ENCODE measurements at regions not wholly inside any gene's neighbourhood (a gene's known extent, or its start where the extent isn't known, plus 50 kb on each side); places are given as distances from the start of the nearest gene placed in this dataset.
"Not testable (repeated sequence)": the region's sequence is repeated elsewhere in the genome, so short reads cannot be mapped to it uniquely, and the experiment has no call there.

DNA sequence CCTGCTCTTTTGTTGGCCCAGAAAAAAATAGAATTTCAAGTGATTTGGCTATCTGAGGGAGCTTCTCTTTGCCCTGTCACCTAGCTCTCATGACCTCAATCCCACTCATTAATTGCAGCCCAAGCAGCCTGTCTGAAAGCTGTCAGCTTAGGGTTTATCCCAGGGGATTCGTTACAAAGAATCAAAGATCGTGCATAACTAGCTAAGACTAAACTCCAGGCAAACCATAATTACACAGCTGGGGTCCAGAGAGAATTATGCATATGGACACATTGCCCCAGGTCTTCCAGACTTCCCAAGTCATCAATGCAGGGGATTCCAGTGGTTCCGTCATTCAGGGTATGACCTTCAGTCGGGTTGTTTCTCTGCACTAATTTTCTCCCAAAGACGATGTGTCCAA lies 91.6 kb upstream of the CBLB start:
- H3K4me3 Mint-ChIP-seq, result no peak overlapping the region
- DNase-seq (ENCODE audit: low spot score in 2 of 2) (no peak), ATAC-seq (no peak)
- no peaks in the 10 kb centered on the region for H3K36me3 Mint-ChIP-seq
- H3K27ac Mint-ChIP-seq, result no peak overlapping the region
- no peaks in the 10 kb centered on the region for H3K9me3 Mint-ChIP-seq
- H3K4me1 Mint-ChIP-seq, result no peaks in the 10 kb centered on the region

DNA sequence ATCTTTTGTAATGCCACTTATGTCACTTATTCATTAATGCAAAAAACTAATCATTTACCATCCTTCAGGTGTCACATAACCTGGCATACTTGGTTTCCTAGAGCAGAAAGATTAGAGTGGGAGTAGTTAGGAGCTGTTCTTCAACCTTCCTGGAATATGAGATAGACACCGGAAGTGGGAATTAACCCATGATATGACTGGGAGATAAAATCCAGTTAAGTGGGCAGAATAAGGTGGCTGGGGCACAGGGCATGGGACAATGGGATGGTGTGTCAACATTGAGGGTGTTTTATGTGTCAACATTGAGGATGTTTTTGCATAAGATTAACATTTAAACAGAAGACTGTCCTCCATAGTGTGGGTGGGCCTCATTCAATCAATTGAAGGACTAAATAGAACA lies 94.3 kb upstream of the CBLB start:
- H3K27ac Mint-ChIP-seq, result no peak overlapping the region
- no peaks in the 10 kb centered on the region for H3K4me1 Mint-ChIP-seq
- no peak for DNase-seq (ENCODE audit: low spot score in 2 of 2)
- H3K36me3 Mint-ChIP-seq, result no peaks in the 10 kb centered on the region
- H3K4me3 Mint-ChIP-seq, result no peak overlapping the region
- no peaks in the 10 kb centered on the region for H3K9me3 Mint-ChIP-seq
- no peak for ATAC-seq

GRCh38 chr3:105965384-105965783 lies 96.6 kb upstream of the CBLB start:
- DNase-seq (ENCODE audit: low spot score in 2 of 2), result no peak
- no peak overlapping the region for H3K27ac Mint-ChIP-seq
- peaks cover 4% of the 10 kb centered on the region for H3K9me3 Mint-ChIP-seq
- H3K4me3 Mint-ChIP-seq, result no peak overlapping the region
- no peaks in the 10 kb centered on the region for H3K4me1 Mint-ChIP-seq
- no peak for ATAC-seq
- H3K36me3 Mint-ChIP-seq, result no peaks in the 10 kb centered on the region

- Mint-ChIP-seq H3K4me1 (no peaks in the 10 kb centered on the region), H3K4me3 (no peak overlapping the region), H3K27ac (no peak overlapping the region), H3K36me3 (no peaks in the 10 kb centered on the region), H3K9me3 (peaks cover 18% of the 10 kb centered on the region)
- ATAC-seq, result no peak
- no peak for DNase-seq (ENCODE audit: low spot score in 2 of 2)
These were observed 98.3 kb upstream of the CBLB start for GRCh38 chr3:105967117-105967516.

DNA sequence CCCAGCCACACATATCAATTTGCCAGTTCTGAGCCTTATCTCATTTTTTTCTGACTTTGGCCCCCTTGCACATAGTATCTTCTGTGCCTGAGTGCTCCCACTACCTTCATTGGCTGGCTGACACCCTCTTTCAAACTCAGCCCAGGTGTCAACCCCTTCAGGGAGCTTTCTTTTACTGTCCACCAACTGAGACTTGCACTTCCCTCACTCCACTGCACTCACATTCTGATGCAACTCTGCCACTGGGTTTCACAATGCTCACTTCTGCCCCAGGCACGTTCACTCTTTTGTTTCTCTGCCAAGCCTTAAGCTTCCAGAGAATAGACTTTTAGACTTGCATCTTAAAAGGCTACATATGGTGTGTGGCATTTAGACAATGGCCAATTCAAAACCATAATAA lies 101.5 kb upstream of the CBLB start:
- ATAC-seq, result no peak
- Mint-ChIP-seq H3K36me3 (no peaks in the 10 kb centered on the region), H3K4me1 (no peaks in the 10 kb centered on the region), H3K27ac (no peak overlapping the region), H3K9me3 (peaks cover 21% of the 10 kb centered on the region), H3K4me3 (no peak overlapping the region)
- no peak for DNase-seq (ENCODE audit: low spot score in 2 of 2)

- Mint-ChIP-seq H3K4me3 (no peak overlapping the region), H3K36me3 (no peaks in the 10 kb centered on the region), H3K9me3 (peaks cover 21% of the 10 kb centered on the region), H3K4me1 (peaks cover 5% of the 10 kb centered on the region), H3K27ac (no peak overlapping the region)
- no peak for DNase-seq (ENCODE audit: low spot score in 2 of 2)
- ATAC-seq, result no peak
These were observed 103.3 kb upstream of the CBLB start for GRCh38 chr3:105972069-105972468.

DNA sequence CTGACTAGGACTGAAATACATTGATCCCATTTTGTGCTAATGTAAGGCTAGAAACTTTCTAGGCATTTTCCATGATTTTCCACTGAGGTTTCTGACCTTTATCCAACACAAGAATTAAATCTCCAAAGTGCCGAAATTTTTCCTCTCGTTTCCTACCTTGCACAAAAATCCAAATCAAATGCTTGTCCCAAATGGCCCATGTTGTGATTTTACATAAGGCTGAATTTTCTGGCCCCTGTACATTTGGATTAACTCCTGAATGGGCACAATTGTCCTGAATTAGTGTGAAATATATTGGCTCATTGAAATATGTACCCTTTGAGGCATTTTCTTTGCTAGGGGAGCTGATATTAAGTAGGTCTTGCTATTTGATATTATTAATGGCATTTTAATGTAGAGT lies 105.6 kb upstream of the CBLB start:
- peaks cover 21% of the 10 kb centered on the region for H3K9me3 Mint-ChIP-seq
- no peak overlapping the region for H3K4me3 Mint-ChIP-seq
- H3K27ac Mint-ChIP-seq, result no peak overlapping the region
- DNase-seq (ENCODE audit: low spot score in 2 of 2) (no peak), ATAC-seq (no peak)
- peaks cover 5% of the 10 kb centered on the region for H3K4me1 Mint-ChIP-seq
- H3K36me3 Mint-ChIP-seq, result no peaks in the 10 kb centered on the region

DNA sequence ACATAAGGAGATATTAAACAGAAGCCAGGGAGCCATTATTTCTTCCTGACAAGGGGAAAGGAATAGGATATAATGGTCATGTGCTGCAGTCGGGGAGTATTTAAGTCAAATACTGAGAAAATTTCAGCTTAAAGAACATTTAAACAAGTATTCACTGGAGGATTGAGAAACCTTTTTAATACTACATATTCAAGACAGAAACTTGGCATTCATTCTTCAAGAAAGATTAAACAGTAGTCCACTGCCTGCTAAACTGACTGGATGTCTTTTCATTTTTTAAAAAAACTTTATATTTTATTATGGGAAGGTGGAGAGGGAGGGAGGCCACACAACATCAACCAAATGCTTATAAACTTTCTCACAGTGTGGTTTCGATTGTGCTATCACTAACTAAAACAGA lies 107.4 kb upstream of the CBLB start:
- ATAC-seq (no peak), DNase-seq (ENCODE audit: low spot score in 2 of 2) (no peak)
- H3K4me1 Mint-ChIP-seq, result peaks cover 5% of the 10 kb centered on the region
- peaks cover 12% of the 10 kb centered on the region for H3K9me3 Mint-ChIP-seq
- H3K4me3 Mint-ChIP-seq, result no peak overlapping the region
- H3K27ac Mint-ChIP-seq, result no peak overlapping the region
- no peaks in the 10 kb centered on the region for H3K36me3 Mint-ChIP-seq

DNA sequence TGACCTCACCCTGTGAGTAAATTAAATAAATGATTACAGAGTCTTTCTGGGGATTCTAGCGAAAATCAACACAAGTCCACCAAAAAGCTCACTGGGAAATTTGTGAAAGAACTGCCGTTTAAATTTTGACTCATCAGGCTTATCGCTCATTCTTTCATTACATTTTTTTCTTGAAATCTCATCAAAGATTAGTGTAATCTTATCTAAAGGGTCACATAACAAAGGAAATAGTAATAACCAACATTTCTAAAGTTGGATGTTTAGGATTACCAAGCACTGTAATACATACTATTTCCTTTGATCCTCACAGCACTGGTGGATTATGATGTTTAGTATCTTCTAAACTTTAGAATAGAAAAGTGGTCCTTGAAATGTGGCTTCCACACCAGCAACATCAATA lies 111.1 kb upstream of the CBLB start:
- ATAC-seq (no peak), DNase-seq (ENCODE audit: low spot score in 2 of 2) (no peak)
- peaks cover 10% of the 10 kb centered on the region for H3K4me1 Mint-ChIP-seq
- no peak overlapping the region for H3K4me3 Mint-ChIP-seq
- no peaks in the 10 kb centered on the region for H3K9me3 Mint-ChIP-seq
- H3K27ac Mint-ChIP-seq, result no peak overlapping the region
- no peaks in the 10 kb centered on the region for H3K36me3 Mint-ChIP-seq

GRCh38 chr3:105982207-105982606 lies 113.4 kb upstream of the CBLB start:
- Mint-ChIP-seq H3K9me3 (no peaks in the 10 kb centered on the region), H3K36me3 (no peaks in the 10 kb centered on the region), H3K4me3 (no peak overlapping the region), H3K27ac (no peak overlapping the region), H3K4me1 (peaks cover 17% of the 10 kb centered on the region)
- no peak for ATAC-seq
- no peak for DNase-seq (ENCODE audit: low spot score in 2 of 2)

- ATAC-seq, result no peak
- DNase-seq (ENCODE audit: low spot score in 2 of 2), result no peak
- Mint-ChIP-seq H3K4me3 (no peak overlapping the region), H3K36me3 (no peaks in the 10 kb centered on the region), H3K9me3 (peaks cover 8% of the 10 kb centered on the region), H3K4me1 (peaks cover 38% of the 10 kb centered on the region), H3K27ac (no peak overlapping the region)
These were observed 116.0 kb upstream of the CBLB start for GRCh38 chr3:105984837-105985236.

- not testable (repeated sequence) for DNase-seq (ENCODE audit: low spot score in 2 of 2); H3K27ac Mint-ChIP-seq; H3K36me3 Mint-ChIP-seq
- peaks cover 12% of the 10 kb centered on the region for H3K9me3 Mint-ChIP-seq
- ATAC-seq, result peak; percentile 90
- peak overlapping the region; percentile 20 for H3K4me3 Mint-ChIP-seq
- H3K4me1 Mint-ChIP-seq, result peaks cover 38% of the 10 kb centered on the region
These were observed 117.5 kb upstream of the CBLB start for GRCh38 chr3:105986343-105986742.

DNA sequence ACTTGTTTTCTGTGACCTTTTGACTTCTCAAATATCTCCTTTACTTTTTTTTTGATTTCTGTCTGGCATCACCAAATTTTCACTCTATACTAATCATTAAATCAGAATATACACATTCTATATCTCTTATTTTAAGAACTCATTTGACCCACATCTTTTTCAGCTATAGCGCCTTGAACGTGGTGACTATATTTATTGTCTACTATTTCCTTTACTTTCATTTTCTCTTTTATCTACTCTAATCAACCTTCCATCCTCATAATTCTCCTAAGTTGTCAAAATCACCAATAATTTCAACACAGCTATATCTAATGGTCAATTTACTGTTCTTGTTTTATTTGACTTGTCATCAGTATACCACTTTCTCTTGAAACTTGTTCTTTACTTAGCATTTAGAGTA lies 119.0 kb upstream of the CBLB start:
- peak overlapping the region; percentile 89 for H3K27ac Mint-ChIP-seq
- peaks cover 19% of the 10 kb centered on the region for H3K9me3 Mint-ChIP-seq

DNA sequence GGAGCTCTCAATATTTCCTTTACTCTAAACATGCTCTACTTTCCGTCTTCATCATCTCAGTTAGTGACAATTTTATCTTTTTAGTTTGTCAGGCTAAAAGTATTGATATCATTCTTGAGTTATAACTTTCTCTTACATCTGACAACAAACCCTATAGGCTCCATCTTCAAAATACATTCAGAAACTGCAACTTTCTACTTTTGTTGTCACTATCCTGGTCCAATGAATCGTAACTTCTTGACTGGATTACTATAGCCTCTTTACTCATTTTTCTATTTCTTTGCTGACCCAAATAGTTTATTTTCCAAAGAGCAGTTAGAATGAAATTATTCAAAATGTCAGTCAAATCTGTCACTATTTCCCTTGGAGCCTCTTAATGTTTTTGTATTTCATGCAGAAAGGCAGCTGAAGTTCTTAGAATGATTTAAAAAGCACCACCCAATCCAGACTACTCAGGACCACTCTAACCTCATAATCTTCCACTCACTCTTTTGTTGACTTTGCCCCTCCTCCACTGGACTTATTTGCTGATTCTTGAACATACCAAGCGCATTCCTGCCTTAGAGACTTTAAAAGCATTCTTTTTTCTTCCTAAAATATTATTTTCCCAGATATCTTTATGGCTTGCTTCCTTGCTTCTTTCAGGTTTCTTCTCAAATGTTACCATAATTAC lies 119.9 kb upstream of the CBLB start:
- Mint-ChIP-seq H3K9me3 (peaks cover 19% of the 10 kb centered on the region), H3K4me1 (peaks cover 38% of the 10 kb centered on the region), H3K36me3 (no peaks in the 10 kb centered on the region), H3K4me3 (peak overlapping the region; percentile 56), H3K27ac (peak overlapping the region; percentile 89)
- no peak for DNase-seq (ENCODE audit: low spot score in 2 of 2)
- peak; percentile 61 for ATAC-seq

More for the DNA sequence above, 119.0 kb upstream of the CBLB start:
- H3K4me3 Mint-ChIP-seq, result peak overlapping the region; percentile 56
- peaks cover 38% of the 10 kb centered on the region for H3K4me1 Mint-ChIP-seq
- no peak for DNase-seq (ENCODE audit: low spot score in 2 of 2)
- no peaks in the 10 kb centered on the region for H3K36me3 Mint-ChIP-seq
- ATAC-seq, result no peak

GRCh38 chr3:105996781-105997180 lies 128.0 kb upstream of the CBLB start:
- H3K27ac Mint-ChIP-seq, result no peak overlapping the region
- H3K9me3 Mint-ChIP-seq, result peaks cover 9% of the 10 kb centered on the region
- ATAC-seq, result no peak
- no peaks in the 10 kb centered on the region for H3K4me1 Mint-ChIP-seq
- no peak overlapping the region for H3K4me3 Mint-ChIP-seq
- no peaks in the 10 kb centered on the region for H3K36me3 Mint-ChIP-seq
- DNase-seq (ENCODE audit: low spot score in 2 of 2), result no peak

DNA sequence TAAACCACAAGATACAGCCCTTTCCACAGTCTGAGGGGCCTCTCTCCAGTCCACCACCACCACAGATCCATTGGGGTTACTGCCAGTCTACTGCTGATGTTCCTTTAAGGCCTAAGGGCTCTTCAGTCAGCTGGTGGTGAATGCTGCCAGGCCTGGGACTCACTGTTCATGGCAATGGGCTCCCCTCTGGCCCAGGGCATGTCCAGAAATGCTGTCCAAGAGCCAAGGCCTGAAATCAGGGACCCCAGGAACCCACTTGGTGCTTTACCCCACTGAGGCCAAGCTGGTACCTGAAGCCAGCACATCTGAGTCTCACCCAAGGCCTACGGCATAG lies 128.6 kb upstream of the CBLB start:
- Mint-ChIP-seq H3K4me3 (no peak overlapping the region), H3K4me1 (no peaks in the 10 kb centered on the region), H3K36me3 (no peaks in the 10 kb centered on the region), H3K9me3 (peaks cover 7% of the 10 kb centered on the region), H3K27ac (peak overlapping the region; percentile 50)
- DNase-seq (ENCODE audit: low spot score in 2 of 2) (no peak), ATAC-seq (no peak)

All from stimulated activated effector memory CD8-positive, alpha-beta T cell treated with anti-CD3 and anti-CD28 coated beads, Interleukin-12 subunit alpha, Interleukin-12 subunit beta, amount 100 ng/mL, for 72 hours (primary cell).